ENCODE measurements at regions not wholly inside any gene's neighbourhood (a gene's known extent, or its start where the extent isn't known, plus 50 kb on each side); places are given as distances from the start of the nearest gene placed in this dataset.

DNA sequence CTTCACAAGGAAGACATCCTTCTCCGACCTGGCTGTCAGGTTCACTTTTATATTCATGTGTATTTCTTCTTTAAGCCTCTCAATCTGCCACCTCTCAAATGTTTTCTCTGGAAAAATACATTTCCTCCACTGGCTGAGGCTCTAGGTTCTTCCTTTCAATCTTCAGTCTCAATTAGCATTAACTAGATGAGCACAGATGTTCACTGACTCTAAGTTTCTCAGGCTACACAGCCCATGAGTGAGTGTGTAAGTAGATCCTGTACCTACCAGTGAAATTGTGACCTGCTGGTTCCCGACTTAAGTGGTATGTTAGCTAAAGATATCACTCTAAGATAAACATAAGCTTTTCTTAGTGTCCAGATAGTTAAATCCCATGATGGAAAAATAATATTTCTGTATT lies 206.9 kb downstream of the ADAMTS15 start:
- TF ChIP-seq, protein P1, sequence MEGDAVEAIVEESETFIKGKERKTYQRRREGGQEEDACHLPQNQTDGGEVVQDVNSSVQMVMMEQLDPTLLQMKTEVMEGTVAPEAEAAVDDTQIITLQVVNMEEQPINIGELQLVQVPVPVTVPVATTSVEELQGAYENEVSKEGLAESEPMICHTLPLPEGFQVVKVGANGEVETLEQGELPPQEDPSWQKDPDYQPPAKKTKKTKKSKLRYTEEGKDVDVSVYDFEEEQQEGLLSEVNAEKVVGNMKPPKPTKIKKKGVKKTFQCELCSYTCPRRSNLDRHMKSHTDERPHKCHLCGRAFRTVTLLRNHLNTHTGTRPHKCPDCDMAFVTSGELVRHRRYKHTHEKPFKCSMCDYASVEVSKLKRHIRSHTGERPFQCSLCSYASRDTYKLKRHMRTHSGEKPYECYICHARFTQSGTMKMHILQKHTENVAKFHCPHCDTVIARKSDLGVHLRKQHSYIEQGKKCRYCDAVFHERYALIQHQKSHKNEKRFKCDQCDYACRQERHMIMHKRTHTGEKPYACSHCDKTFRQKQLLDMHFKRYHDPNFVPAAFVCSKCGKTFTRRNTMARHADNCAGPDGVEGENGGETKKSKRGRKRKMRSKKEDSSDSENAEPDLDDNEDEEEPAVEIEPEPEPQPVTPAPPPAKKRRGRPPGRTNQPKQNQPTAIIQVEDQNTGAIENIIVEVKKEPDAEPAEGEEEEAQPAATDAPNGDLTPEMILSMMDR (IDR thresholded peaks at IDR 0.05) = no peak
- no peak for TF ChIP-seq POLR2A (IDR thresholded peaks at IDR 0.05)
